DMS114 treated with DMSO at 0.1 percent for 48 hours (cell line): ENCODE measurements at regions not wholly inside any gene's neighbourhood (a gene's known extent, or its start where the extent isn't known, plus 50 kb on each side); places are given as distances from the start of the nearest gene placed in this dataset.
"Not testable (repeated sequence)": the region's sequence is repeated elsewhere in the genome, so short reads cannot be mapped to it uniquely, and the experiment has no call there.

Source experiments
- DNase-seq: peaks from one replicate; lab custom pipeline; 2025; ENCODE audit not compliant: unreplicated experiment; lab: John Stamatoyannopoulos, UW

DNA sequence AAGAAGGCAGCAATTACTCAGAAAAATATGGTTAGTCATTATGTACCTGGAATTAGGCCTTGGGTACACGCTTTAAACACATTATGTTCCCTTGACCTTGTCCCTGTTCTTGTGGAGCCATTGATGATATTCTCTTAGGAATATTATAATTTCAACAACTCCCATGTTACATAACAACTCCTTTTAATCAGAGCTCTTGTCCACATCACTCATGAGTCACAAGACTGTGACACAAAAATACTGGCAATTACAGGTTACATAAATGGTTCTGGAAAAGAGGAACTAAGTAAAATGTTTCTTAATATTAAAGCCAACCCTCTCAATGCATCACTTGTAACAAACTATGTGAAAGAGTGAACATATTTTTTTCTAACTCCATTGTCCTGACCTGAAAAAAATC lies 143.8 kb upstream of the PCLO start:
- no peak for DNase-seq

DNA sequence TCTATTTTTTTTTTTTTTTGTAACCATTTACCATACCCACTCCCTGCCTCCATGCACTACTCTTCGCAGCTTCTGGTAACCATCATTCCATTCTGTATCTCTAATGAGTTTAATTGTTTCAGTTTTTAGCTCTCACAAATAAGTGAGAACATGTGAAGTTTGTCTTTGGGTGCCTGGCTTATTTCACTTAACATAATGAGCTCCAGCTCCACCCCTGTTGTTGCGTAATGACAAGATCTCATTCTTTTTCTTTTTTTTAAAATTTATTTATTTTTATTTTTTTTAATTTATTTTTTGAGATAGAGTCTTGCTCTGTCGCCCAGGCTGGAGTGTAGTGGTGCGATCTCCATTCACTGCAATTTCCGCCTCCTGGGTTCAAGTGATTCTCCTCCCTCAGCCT lies 142.3 kb upstream of the PCLO start:
- DNase-seq = no peak

DNA sequence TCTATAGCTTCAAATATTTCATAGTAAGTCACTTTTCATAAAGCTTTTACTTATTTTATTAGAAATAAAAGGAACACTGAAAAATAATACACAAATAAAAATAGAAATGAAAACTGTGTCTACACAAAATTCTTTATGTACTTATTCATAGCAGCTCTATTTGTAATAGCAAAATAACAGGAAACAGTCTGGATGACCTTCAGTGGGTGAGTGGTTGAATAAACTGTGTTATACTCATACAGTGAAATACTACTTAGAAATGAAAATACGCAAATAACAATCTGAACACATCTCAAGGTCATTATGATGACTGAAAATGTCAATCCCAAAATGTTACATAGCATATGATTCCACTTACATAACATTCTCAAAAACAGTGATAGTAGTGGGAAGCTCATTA lies 138.7 kb upstream of the PCLO start:
- no peak for DNase-seq

DNA sequence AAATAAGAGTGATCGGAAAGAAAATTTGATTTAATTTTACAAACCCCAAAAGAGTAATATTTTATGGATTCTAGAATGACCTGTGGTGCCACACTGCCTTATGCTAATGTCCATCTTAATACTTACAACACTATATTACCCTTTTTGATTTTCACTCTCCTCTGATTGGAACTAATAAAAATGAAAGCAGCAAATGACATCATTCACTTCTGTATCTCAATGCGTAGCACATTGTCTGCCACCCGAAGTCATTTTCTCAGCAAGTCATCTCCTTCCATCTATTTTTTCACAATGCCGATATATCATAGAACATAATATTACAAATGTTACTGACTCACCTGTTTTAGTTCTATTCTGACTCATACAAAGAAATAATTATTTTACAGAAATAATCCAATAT lies 127.5 kb upstream of the PCLO start:
- no peak for DNase-seq

DNA sequence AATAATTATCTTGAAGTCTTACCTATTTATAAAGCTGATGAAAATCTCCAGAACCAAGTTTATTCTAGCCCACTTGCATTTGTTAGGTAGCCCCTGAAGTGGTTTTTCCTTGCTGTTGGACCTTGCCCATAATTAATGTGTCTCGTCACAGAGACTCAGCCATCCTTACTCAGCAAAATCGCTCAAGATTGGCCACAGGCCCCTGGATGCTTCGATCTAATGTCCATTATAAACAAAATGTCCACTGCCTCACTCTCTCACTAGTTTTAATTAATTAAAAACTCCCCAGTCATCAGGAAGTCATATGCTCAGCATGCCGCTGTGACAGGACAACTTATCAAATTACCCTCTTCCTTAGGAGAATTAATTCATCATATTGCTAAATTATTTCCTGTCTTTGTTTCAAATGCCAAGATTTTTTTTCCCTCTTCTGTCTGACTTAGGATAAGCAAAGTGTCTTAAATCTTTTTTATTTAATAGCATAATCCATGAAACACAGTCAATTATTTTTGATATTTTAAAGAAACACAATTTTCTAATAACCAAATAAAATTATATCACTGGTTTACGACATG lies 126.8 kb upstream of the PCLO start:
- no peak for DNase-seq

DNA sequence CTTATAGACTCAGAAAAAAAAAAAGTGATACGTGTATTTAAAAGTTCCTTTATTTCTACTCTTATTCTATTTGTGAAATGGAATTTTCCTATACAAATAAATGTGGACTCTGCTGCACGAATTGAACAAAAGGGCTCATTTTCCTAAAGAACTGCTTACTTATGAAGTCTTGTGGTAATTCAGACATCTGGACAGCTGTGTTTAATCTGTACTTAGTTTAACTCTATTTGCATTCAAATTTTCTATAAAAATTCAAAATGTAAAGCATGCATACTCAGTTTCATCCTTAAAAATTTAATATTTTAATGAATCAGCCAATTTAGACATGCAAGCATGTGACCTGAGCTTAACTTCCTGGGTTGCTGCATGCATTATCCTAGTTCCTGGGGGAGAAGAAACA lies 118.0 kb upstream of the PCLO start:
- DNase-seq = no peak

DNA sequence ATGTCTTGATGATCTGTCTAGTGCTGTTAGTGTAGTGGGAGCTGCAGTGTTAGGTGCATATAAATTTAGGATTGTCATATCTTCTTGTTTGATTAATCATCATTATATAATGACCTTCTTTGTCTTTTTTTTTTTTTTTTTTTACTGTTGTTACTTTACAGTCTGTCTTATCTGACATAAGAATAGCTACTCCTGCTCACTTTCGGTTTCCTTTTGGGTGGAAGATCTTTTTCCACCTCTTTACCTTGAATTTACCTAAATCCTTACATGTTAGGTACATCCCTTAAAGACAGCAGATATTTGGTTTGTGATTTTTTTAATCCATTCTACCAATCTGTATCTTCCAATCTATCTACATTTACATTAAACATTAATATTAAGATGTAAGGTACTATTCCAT lies 113.6 kb upstream of the PCLO start:
- DNase-seq = no peak

DNA sequence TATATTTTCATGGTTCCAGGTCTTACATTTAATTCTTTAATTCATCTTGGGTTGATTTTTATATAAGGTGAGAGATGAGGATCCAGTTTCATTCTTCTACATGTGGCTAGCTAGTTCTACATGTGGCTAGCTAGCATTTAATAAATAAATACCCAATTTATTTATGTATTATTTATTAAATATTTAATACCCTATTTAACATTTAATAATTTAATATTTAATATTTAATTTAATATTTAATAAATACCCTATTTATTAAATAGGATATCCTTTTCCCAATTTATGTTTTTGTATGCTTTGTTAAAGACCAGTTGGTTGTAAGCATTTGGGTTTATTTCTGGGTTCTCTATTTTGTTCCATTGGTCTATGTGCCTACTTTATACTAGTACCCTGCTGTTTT lies 111.0 kb upstream of the PCLO start:
- DNase-seq = no peak

DNA sequence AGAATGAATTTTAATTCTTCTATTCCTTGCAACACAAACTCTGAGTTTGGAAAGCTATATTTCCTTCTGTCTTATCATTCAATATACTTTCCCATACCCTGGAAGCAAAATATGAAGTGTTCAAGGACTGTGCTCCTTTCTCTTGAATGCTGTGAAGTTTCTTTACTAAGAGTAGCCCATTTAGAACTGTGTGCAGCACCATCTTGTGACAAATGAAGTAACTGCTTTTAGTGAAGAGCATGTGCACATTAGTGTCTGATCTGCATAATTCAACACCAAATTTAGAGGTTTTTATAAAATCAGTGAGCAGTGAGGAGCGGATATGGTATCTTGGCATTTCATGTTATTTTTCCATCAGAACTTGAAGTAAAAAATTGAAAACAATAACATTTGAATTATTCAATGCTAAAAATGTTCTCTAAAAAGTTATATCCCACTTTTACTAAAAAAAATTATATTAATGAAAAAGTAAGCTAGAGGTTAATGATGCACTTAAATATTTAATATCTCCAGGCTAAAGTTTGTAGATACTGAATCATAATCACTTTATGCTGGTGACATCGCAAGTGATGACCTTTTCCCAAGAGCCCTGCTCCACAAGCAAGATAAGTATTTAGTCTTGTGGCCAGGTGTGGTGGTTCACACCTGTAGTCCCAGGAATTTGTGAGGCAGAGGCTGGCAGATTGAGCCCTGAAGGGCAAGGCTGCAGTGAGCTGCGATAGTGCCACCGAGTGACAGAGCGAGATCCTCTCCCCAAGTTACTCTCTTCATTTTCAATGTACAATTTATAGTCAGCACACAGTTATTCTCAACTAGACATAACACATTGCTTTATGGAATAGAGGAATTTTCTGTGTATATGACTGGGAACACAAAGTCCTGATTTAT lies 108.8 kb upstream of the PCLO start:
- DNase-seq = peak; percentile 35

DNA sequence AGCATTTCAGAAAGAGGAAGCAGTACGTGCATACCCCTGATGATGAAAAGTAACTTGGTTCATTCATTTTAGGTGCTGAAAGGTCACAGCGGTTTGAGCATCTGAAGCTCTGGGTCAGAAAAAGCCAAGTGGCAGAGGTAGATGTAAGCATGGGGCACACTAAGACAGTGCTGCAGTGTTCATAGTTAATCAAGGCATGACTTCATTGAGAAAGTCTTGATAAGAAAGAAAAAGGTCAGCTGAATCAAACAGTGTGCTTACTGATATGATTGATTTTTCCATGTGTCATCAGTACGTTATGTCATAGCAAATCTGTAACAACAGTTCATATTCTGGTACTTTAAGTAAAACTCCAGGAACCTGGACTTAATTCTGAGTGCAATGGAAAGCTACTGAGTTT lies 107.7 kb upstream of the PCLO start:
- DNase-seq = no peak

DNA sequence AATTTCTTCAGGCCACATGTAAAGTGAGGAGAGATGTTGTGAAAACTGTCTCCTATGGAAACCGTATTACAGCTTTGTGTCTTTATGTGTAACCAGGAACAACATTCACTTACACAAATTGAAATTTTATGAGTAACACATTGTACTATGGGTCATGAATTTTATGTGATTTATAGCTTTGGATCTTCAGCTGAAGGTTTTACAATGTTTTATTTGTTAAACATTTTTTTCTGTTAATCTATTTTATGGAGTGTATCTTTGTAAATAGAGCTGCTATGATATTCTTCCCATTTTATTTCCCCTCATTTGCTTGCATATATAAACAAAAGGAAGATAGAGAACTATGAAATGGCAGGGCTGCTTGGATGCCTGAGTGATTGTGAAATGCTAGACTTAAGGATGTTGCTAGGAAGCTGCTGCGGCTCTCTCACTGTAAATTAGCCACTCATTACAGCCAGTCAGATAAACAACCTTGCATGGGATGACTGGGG lies 104.5 kb upstream of the PCLO start:
- no peak for DNase-seq

DNA sequence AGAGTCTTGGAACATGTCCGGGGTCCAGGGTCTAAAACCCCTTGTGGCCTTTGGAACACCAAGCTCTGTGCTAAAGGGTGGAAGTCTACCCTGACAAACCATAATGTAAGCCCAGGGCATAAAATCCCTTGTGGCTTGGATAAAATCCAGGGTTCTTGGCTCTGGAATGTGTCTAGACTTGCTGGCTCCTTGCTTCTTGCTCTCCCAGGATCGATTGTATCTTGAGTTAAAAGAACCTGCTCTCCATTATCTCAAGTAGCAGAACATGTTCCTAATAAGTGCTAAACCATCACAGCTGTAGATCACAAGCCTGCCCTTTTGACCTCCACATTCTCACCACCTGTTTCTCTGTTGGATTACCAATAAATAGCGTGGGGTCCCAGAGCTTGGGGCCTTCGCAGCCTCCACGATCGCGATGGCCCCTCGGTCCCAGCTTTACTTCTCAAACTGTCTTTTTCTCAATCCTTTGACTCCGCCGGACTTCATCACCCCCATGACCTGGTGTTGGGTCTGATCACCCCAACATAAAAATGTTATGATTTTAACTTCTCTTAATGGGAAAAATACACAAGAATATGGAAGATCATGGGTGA lies 100.9 kb upstream of the PCLO start:
- DNase-seq = not testable (repeated sequence)

DNA sequence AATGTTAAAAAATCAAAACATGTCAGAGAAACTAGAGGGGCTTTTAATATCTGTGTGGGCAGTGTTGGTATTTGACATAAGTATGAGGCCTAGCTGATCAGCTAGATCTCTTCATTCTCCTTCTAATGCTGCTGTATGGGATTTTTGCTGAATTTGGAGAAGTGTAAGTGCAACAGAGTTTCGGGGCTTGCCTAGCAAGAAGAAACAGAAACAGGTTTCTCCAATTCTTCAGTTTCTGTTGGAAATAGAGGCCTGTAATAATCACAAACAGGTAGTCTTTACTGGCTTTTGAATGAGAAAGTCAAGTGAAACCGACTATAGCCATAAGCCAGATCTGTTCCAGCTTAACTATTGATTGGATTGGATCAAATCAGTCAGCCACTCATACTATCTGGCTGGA lies 96.4 kb upstream of the PCLO start:
- DNase-seq = no peak

DNA sequence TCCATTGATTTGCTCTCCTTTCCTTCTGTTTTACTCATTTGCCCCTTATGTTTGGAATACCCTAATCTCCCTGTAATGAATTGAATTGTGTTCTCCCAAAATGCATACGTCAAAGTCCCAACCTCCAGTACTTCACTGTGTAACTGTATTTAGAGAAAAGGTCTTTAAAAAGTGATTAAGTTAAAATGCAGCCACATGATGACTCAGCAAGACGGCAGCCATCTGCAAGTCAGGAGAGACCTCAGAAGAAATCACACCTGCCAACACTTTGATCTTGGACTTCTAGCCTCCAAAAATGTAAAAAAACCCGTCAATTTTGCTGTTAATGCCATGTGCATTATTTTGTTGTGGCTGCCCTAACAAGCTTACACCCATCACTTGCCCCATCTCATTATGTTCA lies 85.3 kb upstream of the PCLO start:
- no peak for DNase-seq

DNA sequence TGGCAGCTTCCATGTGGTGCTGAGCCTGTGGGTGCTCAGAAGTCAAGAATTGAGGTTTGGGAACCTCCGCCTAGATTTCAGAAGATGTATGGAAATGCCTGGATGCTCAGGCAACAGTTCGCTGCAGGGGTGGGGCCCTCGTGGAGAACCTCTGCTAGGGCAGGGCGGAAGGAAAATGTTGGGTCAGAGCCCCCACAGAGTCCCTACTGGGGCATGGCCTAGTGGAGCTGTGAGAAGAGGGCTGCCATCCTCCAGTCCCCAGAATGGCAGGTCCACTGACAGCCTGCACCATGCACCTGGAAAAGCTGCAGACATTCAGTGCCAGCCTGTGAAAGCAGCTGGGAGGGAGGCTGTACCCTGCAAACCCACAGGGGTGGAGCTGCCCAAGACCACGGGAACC lies 56.5 kb upstream of the PCLO start:
- not testable (repeated sequence) for DNase-seq

DNA sequence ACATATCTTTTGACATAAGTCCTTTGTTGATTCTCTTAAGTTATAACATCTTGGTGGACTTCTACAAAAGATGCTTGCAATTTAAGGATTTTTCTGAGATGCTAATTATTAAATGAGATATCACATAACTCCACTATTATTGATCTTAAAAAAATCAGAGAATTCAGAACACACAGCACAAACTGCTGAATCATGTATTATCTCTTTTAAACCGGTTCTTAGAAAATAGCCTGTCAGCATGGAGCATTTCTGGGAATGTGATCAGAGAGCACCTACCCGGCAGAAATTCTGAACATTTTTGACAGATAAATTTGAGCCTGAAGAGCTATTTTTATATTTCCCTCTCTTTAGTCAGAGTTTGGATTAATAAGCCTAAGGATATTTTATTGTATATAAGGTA lies 50.2 kb upstream of the PCLO start:
- no peak for DNase-seq
